ENCODE measurements at regions not wholly inside any gene's neighbourhood (a gene's known extent, or its start where the extent isn't known, plus 50 kb on each side); places are given as distances from the start of the nearest gene placed in this dataset.

DNA sequence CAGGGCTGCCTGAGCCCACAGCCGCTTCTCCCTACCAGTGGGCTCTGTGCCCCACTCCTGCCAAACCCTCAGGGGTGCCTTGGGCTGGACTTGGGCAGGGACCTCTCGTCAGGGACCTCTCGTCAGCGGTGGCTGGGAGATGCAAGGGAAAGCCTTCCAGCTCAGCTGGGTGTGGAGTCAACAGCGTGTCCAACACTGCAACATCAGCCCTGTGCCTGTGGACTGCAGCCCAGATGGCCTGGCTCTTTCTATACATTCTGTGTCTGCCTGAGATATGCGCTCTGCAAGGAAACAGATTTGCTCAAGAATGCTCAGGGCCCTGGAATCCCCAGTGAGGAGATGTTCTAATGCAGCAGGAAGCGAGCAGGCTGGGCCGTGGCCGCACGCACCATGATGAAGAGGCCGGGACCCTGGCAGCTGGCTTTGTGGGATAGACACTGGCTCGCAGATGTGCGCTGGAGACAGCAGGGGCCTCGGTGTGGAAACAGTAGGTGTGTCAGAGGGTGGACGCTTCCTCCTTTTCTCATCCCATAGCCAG lies 85.0 kb upstream of the COL5A1 start:
- no peak for DNase-seq (ENCODE audit: low spot score in 2 of 2)
- H3K4me1 Mint-ChIP-seq, result peaks cover 20% of the 10 kb centered on the region
- no peaks in the 10 kb centered on the region for H3K9me3 Mint-ChIP-seq
- H3K36me3 Mint-ChIP-seq, result no peaks in the 10 kb centered on the region
- H3K4me3 Mint-ChIP-seq, result no peak overlapping the region
- H3K27ac Mint-ChIP-seq, result no peak overlapping the region
- no peak for ATAC-seq

DNA sequence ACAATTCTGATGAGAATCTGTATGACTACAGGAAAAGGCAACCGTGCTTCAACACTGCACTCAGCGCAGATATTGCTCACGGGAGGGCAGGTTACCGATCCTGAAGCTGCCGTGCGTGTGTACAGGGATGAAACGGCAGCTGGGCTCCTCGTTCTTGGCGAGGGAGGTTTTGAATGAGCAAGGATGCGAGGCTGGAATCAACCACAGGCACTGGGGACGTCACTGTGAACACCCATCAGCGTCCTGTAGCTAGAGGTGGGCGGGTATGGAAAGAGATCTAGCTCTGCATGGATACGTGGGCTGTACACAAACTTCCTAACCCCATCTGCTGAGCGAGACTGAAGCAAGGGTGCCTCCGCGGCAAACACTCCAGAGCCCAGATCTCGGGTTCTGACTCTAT lies 84.3 kb upstream of the COL5A1 start:
- Mint-ChIP-seq H3K27ac (no peak overlapping the region), H3K36me3 (no peaks in the 10 kb centered on the region)
- DNase-seq (ENCODE audit: low spot score in 2 of 2), result no peak

DNA sequence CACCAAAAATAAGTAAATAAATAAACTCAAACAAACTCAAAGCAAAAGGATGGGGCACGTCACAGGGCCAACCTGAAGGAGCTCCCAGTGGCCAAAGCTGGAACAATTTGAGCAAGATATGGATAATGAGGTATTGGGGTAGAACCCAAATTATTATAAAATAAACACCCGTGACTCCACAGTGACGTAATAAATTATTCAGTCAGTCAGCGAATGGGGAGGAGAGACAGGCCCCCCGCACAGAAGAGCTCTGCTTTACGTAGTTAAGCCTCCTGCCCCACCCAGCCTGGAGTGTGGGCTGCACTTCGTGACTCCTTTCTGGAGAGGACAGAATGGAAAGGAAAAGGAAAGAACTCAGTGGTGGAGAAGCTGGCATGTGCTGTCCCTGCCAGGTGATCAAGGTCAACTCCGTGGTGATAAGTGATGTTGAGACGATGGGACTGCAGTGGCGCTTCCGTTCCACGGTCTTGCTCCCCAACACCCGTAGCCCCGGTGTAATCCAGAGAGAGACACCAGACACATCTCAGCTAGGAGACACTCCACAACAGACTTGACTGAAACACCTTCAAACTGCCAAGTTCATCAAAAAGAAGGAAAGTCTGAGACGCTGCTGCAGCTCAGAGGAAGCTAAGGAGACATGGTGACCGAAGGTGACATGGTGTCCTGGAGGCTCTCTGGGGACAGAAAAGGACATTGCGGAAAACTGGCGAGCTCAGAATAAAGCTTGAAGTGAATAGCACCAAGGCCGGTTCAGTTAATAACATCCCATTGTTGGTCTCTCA lies 83.3 kb upstream of the COL5A1 start:
- Mint-ChIP-seq H3K9me3 (no peaks in the 10 kb centered on the region), H3K27ac (no peak overlapping the region), H3K36me3 (no peaks in the 10 kb centered on the region), H3K4me1 (peaks cover 20% of the 10 kb centered on the region), H3K4me3 (no peak overlapping the region)
- DNase-seq (ENCODE audit: low spot score in 2 of 2) (no peak), ATAC-seq (no peak)

More for the DNA sequence above, 84.3 kb upstream of the COL5A1 start:
- Mint-ChIP-seq H3K4me1 (peaks cover 20% of the 10 kb centered on the region), H3K9me3 (no peaks in the 10 kb centered on the region), H3K4me3 (no peak overlapping the region)
- no peak for ATAC-seq

DNA sequence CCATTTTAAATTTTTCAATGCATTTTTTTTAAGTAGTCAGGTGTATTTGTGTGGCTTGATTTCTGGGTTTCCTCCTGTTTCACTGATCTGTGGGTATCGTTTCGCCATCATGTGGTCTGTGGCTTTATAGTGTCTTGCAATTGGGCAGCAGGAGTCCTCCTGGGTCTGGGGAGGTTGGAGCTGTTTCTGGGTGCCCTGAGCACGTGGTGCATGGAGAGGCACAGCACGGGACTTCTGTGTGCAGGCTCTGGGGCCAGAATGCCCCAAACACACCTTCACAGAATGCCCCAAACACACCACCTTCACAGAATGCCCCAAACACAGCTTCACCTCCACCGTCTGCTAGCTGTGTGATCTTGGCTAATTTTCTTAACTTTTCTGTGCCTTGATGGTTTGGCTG lies 82.6 kb upstream of the COL5A1 start:
- no peak overlapping the region for H3K4me3 Mint-ChIP-seq
- no peaks in the 10 kb centered on the region for H3K9me3 Mint-ChIP-seq
- no peak for DNase-seq (ENCODE audit: low spot score in 2 of 2)
- H3K4me1 Mint-ChIP-seq, result peaks cover 20% of the 10 kb centered on the region
- H3K36me3 Mint-ChIP-seq, result no peaks in the 10 kb centered on the region
- no peak overlapping the region for H3K27ac Mint-ChIP-seq
- ATAC-seq, result no peak

DNA sequence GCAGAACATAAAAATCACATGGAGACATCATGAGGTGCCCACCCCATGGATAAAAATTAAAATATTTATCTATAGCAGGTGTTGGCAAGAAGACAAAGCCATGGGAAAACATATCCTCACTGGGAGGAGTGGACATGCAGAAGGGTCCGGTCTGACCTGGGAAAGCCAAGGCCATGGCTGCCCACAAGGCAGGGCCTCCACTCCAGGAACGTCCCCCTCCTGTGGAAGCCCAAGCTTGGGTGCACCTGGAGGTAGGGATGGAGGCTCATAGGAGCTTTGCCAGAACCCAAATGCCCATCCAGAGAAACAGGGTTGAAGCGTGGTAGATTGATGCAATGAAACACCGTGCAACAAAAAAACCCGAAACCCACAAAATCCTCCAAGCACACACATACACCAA lies 81.4 kb upstream of the COL5A1 start:
- DNase-seq (ENCODE audit: low spot score in 2 of 2) (no peak), ATAC-seq (no peak)
- H3K4me1 Mint-ChIP-seq, result peaks cover 20% of the 10 kb centered on the region
- no peak overlapping the region for H3K27ac Mint-ChIP-seq
- H3K9me3 Mint-ChIP-seq, result no peaks in the 10 kb centered on the region
- H3K36me3 Mint-ChIP-seq, result no peaks in the 10 kb centered on the region
- no peak overlapping the region for H3K4me3 Mint-ChIP-seq

DNA sequence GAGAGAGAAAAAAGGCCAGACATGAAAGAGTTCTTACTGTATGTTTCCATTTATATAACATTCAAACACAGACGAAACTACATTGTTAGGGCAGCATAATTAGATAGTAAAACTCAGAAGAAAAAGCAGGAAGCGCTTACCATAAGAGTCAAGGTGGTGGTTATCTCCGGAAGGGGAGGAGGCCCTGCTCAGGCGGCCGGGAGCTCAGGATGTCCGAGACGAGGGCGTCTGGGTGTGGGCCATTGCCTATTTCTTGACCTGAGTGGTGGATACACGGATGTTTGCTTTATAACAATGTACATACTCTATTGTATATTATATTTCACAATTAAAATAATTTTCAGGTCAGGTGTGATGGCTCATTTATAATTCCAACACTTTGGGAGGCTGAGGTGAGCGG lies 80.9 kb upstream of the COL5A1 start:
- no peak overlapping the region for H3K4me3 Mint-ChIP-seq
- no peak overlapping the region for H3K27ac Mint-ChIP-seq
- no peaks in the 10 kb centered on the region for H3K36me3 Mint-ChIP-seq
- no peaks in the 10 kb centered on the region for H3K9me3 Mint-ChIP-seq
- ATAC-seq (no peak), DNase-seq (ENCODE audit: low spot score in 2 of 2) (no peak)
- peaks cover 20% of the 10 kb centered on the region for H3K4me1 Mint-ChIP-seq

DNA sequence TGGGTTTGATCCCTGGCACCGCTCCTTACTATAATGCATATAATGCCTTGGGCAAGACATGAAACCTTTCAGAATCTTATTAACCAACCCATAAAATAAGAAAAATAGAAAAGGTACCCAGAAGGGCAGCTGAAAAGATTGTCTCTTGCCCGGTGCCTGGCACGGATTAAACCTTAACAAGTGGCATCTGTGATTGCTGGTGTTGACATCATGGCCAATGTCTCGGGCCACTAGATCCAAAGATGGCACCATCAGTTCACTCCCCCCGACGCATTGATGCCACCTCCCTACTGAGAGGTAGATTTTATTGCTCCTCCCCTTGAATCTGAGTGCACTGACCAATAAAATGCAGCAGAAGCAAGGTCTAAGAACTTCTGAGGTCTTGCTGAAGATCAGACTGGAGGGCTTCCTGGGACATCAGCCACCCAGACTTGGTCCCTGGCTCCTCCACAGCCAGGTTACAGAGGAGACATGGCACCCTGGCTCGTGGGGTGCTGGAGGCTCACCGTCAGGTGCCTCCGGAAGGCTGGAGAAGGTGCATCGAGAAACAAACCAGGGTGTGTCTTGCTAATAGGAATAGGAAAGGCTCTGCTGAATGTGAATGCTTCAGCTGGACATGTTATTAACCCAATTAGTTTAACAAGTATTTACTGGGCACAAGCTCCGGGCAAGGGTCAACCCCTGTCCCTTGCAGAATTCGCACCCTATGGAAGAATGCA lies 80.0 kb upstream of the COL5A1 start:
- no peak overlapping the region for H3K27ac Mint-ChIP-seq
- no peak overlapping the region for H3K4me3 Mint-ChIP-seq
- H3K9me3 Mint-ChIP-seq, result no peaks in the 10 kb centered on the region
- DNase-seq (ENCODE audit: low spot score in 2 of 2), result no peak
- no peaks in the 10 kb centered on the region for H3K36me3 Mint-ChIP-seq
- ATAC-seq, result no peak
- peaks cover 20% of the 10 kb centered on the region for H3K4me1 Mint-ChIP-seq

DNA sequence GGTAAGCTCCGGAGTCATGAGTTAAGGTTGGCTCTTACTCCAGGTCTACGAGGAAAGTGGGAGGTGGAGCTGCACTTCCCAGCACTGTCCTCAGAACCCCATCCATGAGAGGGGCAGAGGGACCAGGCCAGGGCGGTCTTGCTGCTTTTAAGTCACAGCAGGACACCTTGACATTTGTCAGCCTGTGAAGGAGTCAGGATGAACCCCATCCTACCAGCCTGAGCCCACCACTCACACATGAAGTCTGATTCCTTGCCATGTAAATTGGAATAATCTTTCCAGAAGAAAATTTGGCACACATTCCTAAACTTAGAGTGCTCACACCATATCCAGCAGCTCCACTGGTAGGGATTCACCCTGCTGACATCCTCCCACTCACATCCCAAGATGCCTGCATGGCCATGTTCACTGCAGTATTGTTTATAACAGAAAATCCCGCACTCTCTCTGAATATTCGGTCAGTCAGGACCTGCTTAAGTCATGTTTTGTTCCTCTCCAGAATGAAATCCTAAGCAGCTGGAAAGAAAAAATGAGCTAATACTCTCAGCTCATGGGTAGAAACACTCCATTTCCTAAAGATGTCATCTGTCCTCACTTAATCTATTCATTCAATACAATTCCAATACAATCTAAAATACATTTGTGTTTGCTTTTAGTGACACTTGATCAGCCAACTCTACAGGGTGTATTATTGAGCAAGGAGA lies 79.3 kb upstream of the COL5A1 start:
- Mint-ChIP-seq H3K4me1 (peaks cover 17% of the 10 kb centered on the region), H3K36me3 (no peaks in the 10 kb centered on the region), H3K4me3 (no peak overlapping the region), H3K27ac (no peak overlapping the region), H3K9me3 (peaks cover under 1% of the 10 kb centered on the region)
- ATAC-seq (no peak), DNase-seq (ENCODE audit: low spot score in 2 of 2) (no peak)

DNA sequence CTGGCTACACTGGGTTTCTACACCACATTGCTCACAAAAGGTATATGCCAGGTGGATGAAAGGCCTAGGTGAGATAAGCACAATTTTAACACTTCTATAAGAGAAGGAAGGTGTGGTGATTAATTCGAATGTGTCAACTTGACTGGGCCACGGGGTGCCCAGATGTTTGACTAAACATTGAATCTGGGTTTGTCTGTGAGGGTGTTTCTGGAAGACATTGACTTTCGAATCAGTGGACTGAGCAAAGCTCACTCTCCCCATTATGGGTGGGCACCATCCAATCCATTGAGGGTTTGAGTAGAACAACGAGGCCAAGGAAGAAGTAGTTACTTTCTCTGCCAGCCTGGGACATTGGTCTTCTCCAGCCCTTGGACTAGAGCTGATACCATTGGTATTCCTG lies 78.2 kb upstream of the COL5A1 start:
- peaks cover 16% of the 10 kb centered on the region for H3K4me1 Mint-ChIP-seq
- H3K9me3 Mint-ChIP-seq, result peaks cover 4% of the 10 kb centered on the region
- DNase-seq (ENCODE audit: low spot score in 2 of 2) (no peak), ATAC-seq (no peak)
- no peak overlapping the region for H3K27ac Mint-ChIP-seq
- no peak overlapping the region for H3K4me3 Mint-ChIP-seq
- no peaks in the 10 kb centered on the region for H3K36me3 Mint-ChIP-seq

DNA sequence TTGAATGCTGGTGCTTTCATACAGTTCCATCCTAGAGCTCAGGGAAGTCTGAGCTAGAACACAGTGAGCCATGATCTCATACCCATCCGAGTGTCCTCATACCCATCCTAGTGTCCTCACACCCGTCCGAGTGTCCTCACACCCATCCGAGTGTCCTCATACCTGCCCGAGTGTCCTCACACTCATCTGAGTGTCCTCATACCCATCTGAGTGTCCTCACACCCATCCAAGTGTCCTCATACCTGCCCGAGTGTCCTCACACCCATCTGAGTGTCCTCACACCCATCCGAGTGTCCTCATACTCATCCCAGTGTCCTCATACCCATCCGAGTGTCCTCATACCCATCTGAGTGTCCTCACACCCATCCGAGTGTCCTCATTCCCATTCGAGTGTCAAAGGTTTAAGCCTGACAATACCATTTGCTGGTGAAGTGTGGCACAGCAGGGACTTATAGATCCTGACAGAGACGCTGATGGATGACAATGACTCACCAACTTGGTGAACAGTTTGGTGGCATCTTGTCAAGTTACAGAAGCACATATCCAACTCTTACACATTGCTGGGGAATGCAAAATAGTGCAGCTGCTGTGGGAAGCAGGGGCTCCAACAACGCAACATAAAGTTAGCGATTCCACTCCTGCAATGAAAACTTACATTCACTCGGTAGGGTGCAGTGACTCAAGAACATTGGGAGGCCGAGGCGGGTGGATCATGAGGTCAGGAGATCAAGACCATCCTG lies 77.0 kb upstream of the COL5A1 start:
- H3K27ac Mint-ChIP-seq, result no peak overlapping the region

DNA sequence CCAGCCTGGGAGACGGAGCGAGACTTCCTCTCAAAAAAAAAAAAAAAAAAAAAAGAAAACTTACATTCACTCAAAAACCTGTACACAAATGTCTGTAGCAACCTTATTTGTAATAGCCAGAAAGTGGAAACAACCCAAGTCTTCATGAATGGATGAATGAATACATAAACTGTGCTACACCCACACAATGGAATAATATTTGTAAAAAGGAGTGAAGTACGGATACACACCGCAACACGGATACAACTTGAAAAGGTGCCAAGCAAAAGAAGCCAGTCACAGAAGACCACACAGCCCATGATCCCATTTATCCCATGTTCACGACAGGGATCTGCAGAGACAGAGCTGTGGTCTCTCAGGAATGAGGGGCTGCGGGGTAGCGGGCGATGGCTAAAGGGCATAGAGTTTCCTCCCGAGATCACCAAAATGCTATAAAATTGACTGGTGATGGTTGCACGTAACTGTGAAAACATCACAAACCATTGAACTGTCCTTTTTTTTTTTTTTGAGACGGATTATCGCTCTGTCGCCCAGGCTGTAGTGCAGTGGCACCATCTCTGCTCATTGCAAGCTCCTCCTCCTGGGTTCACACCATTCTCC lies 76.2 kb upstream of the COL5A1 start:
- Mint-ChIP-seq H3K4me3 (no peak overlapping the region), H3K27ac (no peak overlapping the region), H3K4me1 (peaks cover 3% of the 10 kb centered on the region), H3K9me3 (peaks cover 4% of the 10 kb centered on the region), H3K36me3 (no peaks in the 10 kb centered on the region)
- DNase-seq (ENCODE audit: low spot score in 2 of 2) (no peak), ATAC-seq (no peak)

More for the DNA sequence above, 77.0 kb upstream of the COL5A1 start:
- Mint-ChIP-seq H3K4me1 (peaks cover 10% of the 10 kb centered on the region), H3K36me3 (no peaks in the 10 kb centered on the region), H3K4me3 (no peak overlapping the region), H3K9me3 (peaks cover 4% of the 10 kb centered on the region)
- DNase-seq (ENCODE audit: low spot score in 2 of 2) (no peak), ATAC-seq (no peak)

DNA sequence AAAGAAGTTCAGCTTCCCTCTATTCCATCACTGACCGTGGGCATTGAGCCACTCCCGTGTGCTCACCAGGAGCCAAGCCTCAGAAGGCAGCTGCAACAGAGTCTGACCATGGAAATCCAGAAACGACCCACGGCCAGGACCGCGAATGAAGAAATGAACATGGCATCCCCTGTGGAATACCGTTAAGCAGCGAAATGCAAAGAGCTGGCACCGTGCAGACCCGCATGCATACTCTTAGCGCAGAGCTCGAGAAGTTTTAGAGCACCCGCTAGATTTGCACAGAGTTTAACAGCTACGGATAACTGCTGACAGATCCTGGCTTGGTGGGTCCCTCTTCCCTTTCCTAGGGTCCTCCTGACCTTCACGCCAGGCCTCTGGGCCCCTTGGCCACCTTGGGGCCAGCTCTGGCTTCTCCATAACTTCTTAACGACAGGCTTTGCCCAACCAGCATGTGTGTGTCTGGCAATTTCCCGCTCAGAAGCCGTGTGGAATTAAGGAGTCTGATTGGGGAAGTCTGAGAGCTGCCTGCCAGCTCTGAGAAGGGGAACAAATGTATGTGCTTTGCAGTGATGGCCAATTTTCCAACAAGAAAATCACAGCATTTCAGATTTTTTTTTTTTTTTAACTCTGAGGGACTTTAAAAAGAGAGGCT lies 75.3 kb upstream of the COL5A1 start:
- no peak for DNase-seq (ENCODE audit: low spot score in 2 of 2)
- Mint-ChIP-seq H3K9me3 (peaks cover 4% of the 10 kb centered on the region), H3K27ac (no peak overlapping the region), H3K4me1 (no peaks in the 10 kb centered on the region), H3K4me3 (no peak overlapping the region), H3K36me3 (no peaks in the 10 kb centered on the region)
- ATAC-seq, result no peak

DNA sequence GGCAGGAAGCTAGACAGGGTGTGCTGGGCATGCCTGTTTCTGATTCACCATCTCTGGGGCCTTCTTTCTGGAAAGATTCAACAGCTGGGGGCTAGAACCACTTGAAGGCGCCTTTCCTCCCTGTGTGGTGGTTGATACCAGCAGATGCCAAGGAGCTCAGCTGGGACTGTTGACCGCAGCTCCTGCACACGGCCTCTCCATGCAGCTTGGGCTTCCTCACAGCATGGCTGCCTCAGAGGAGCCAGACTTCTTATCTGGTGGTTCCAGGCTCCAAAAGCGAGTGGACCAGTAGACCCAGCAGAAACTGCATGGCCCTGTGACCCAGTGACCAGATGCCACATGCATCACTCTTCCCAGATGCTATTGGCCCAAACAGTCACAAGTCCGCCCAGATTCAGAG lies 74.7 kb upstream of the COL5A1 start:
- Mint-ChIP-seq H3K4me3 (no peak overlapping the region), H3K4me1 (no peaks in the 10 kb centered on the region), H3K9me3 (peaks cover 4% of the 10 kb centered on the region), H3K27ac (no peak overlapping the region), H3K36me3 (no peaks in the 10 kb centered on the region)
- DNase-seq (ENCODE audit: low spot score in 2 of 2) (no peak), ATAC-seq (no peak)

DNA sequence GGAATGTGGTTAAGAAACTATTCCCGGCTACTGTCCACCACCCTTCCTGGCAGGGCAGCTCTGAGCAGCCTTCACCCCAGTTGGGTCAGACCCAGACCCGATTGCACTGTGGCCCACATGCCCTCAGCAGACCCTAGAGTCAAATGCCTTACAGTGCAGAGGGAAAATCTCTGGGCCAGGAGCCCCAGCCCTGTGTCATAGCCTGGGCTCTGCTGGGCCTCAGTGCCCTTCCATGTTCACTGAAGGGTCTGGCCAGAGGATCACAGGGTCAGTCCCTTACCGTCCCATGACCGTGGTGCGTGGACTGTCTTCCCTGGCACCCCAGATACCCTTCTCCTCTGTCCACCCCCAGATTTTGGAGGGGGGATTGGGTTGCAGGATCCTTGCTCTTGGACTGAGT lies 73.5 kb upstream of the COL5A1 start:
- H3K4me1 Mint-ChIP-seq, result no peaks in the 10 kb centered on the region
- peaks cover 4% of the 10 kb centered on the region for H3K9me3 Mint-ChIP-seq
- H3K27ac Mint-ChIP-seq, result no peak overlapping the region
- ATAC-seq (no peak), DNase-seq (ENCODE audit: low spot score in 2 of 2) (no peak)
- H3K4me3 Mint-ChIP-seq, result no peak overlapping the region
- no peaks in the 10 kb centered on the region for H3K36me3 Mint-ChIP-seq

All from stimulated activated effector memory CD8-positive, alpha-beta T cell treated with anti-CD3 and anti-CD28 coated beads, Interleukin-12 subunit alpha, Interleukin-12 subunit beta, amount 100 ng/mL, for 72 hours (primary cell).